HUES64 (cell line): ENCODE measurements at regions not wholly inside any gene's neighbourhood (a gene's known extent, or its start where the extent isn't known, plus 50 kb on each side); places are given as distances from the start of the nearest gene placed in this dataset.

Experiments
- H3K27ac ChIP-seq: 2 replicates; pipeline ENCODE4 v1.7.0; 2013; ENCODE audit warnings: low read depth, low read length, inconsistent platforms
- H3K27me3 ChIP-seq: 2 replicates; pipeline ENCODE4 v1.6.1; 2013; ENCODE audit warnings: mild to moderate bottlenecking, low read length; ENCODE audit not compliant: insufficient read depth
- H3K36me3 ChIP-seq: 2 replicates; pipeline ENCODE4 v1.6.1; 2013; ENCODE audit warnings: mild to moderate bottlenecking, low read length; ENCODE audit not compliant: insufficient read depth
- H3K4me1 ChIP-seq: 2 replicates; pipeline ENCODE4 v1.6.1; 2013; ENCODE audit warnings: mild to moderate bottlenecking, low read length, moderate library complexity; ENCODE audit not compliant: insufficient read depth
- H3K4me3 ChIP-seq: 2 replicates; pipeline ENCODE4 v1.5.1; 2013; ENCODE audit warnings: mild to moderate bottlenecking, low read length, moderate library complexity
- H3K9ac ChIP-seq: 2 replicates; pipeline ENCODE4 v1.6.1; 2013; ENCODE audit warnings: mild to moderate bottlenecking, low read depth, low read length
- H3K9me3 ChIP-seq: 2 replicates; pipeline ENCODE4 v1.6.1; 2013; ENCODE audit warnings: low read depth, low read length; ENCODE audit not compliant: insufficient read depth
- WGBS: fragments of 150-250, 120-280 bp; methylation state at CpG from one replicate; pipeline ENCODE4 v1.1.7; 2013; ENCODE audit warnings: missing lambda C conversion rate; 5-methylcytosine and 5-hydroxymethylcytosine counted together

DNA sequence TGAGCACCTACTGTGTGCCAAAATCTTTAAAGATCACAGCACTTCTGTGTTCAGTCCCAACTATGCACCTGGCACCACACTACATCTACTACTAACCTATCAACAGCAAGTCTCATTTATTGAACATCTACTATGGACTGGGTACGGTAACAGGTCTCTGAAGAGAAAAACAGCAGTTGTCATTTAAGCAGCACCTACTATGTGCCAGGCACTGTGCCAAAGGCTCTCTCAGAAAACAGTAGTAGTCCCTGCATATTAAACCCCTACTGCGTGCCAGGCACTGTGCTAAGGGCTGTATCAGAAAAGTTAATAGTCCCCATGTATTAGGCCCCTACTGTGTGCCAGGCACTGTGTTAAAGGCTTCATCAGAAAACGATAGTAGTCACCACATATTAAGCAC lies 106.2 kb downstream of the PTPRS start:
- WGBS: 99% methylated on average over 3 of the region's 3 CpGs
- peaks cover 38% of the 10 kb centered on the region for H3K36me3 ChIP-seq
- H3K9ac ChIP-seq: no peak overlapping the region
- no peaks in the 10 kb centered on the region for H3K27me3 ChIP-seq
- no peaks in the 10 kb centered on the region for H3K9me3 ChIP-seq
- peaks cover 10% of the 10 kb centered on the region for H3K4me1 ChIP-seq
- no peak overlapping the region for H3K27ac ChIP-seq
- H3K4me3 ChIP-seq: no peak overlapping the region

DNA sequence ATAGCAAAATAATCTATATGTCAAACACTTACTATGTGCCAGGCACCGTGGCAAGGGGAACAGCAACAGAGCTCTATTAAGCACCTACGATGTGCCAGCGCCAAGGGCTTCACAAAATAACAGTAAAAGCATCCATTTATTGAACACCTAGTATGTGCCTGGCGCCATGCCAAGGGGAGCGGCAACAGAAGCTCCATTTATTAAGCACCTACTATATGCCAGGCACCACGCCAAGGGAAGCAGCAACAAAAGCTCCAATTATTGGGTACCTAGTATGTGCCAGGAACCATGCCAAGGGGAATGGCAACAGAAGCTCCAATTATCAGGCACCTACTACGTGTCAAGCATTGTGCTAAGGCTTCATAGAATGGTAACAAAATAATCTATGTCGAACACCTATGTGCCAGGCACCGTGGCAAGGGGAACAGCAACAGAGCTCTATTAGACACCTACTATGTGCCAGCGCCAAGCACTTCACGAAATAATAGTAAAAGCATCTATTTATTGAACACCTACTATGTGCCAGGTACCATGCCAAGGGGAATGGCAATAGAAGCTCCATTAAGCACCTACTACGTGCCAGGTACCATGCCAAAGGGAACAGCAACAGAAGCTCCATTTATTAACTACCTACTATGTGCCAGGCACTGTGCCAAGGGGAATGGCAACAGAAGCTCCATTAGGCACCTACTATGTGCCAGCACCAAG lies 107.7 kb downstream of the PTPRS start:
- WGBS: 95% methylated on average over 12 of the region's 12 CpGs
- peaks cover 31% of the 10 kb centered on the region for H3K36me3 ChIP-seq
- no peaks in the 10 kb centered on the region for H3K9me3 ChIP-seq
- no peak overlapping the region for H3K27ac ChIP-seq
- H3K27me3 ChIP-seq: no peaks in the 10 kb centered on the region
- no peak overlapping the region for H3K9ac ChIP-seq
- H3K4me1 ChIP-seq: peaks cover 5% of the 10 kb centered on the region; the same call in 1 of the 2 replicates
- no peak overlapping the region for H3K4me3 ChIP-seq

DNA sequence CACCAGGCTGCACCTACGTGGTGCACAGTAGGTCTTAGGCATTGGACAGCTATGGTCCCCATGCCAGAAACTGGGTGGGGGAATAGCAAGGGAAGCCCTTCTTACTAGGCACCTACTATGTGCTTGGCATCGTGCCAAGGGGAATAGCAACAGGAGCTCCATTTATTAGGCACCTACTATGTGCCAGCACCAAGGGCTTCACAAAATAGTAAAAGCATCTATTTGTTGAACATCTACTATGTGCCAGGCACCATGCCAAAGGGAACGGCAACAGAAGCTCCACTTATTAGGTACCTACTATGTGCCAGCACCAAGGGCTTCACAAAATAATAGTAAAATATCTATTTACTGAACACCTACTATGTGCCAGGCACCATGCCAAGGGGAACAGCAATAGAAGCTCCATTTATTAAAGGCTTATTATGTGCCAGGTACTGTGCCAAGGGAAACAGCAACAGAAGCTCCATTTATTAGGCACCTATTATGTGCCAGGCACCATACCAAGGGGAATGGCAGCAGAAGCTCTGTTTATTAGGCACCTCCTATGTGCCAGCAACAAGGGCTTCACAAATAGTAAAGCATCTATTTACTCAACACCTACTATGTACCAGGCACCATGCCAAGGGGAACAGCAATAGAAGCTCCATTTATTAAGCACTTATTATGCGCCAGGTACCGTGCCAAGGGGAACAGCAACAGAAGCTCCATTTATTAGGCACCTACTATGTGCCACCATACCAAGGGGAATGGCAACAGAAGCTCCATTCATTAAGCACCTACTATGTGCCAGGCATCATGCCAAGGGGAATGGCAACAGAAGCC lies 108.5 kb downstream of the PTPRS start:
- 97% methylated on average over 5 of the region's 5 CpGs for WGBS
- H3K4me1 ChIP-seq: peaks cover 5% of the 10 kb centered on the region; the same call in 1 of the 2 replicates

DNA sequence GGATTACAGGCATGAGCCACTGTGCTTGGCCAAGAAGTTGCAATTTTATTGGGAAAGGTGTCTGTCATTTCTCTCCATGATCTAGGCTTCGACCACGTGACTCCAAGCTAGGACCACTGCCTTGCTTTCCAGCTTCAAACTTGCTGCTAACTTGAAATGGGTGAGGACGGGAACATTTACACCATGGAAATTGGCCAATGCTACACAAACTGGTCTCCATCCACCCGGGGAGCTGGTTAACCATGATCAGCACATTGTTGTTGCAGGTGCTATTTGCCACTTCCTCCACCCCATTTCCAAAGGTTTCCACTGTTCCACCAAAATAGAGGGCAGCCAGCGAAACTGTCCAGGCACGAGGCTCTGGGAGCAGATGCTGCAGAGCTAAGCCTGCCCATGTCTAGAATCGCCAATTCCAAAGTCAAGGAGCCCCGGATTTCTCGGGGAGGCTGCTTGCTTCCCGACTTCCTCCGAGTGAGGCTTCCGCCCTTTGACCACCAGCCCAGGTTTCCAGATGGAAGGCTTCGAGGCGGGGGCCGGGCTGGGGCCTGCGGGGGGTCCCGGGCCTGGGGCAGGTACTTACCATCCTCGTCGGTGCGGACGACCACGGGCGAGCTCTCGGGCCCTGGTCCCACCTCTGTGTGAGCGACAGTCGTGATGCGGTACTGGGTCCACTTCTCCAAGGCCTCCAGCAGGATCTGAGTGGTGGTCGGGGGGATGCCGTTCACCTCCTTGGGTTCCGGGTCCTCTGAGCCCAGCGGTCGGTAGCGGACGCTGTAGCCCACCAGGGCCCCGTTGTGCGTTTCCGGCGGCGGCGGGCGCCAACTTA lies 109.7 kb downstream of the PTPRS start:
- Histone ChIP-seq H3K4me1 (peaks cover 5% of the 10 kb centered on the region; the same call in 1 of the 2 replicates), H3K9me3 (no peaks in the 10 kb centered on the region), H3K36me3 (peaks cover 20% of the 10 kb centered on the region), H3K4me3 (no peak overlapping the region), H3K9ac (no peak overlapping the region), H3K27ac (no peak overlapping the region), H3K27me3 (no peaks in the 10 kb centered on the region)
- WGBS: 95% methylated on average over 37 of the region's 41 CpGs

More for the DNA sequence above, 108.5 kb downstream of the PTPRS start:
- H3K36me3 ChIP-seq: peaks cover 26% of the 10 kb centered on the region
- no peaks in the 10 kb centered on the region for H3K9me3 ChIP-seq
- H3K27ac ChIP-seq: no peak overlapping the region
- no peak overlapping the region for H3K4me3 ChIP-seq
- H3K27me3 ChIP-seq: no peaks in the 10 kb centered on the region
- H3K9ac ChIP-seq: no peak overlapping the region

DNA sequence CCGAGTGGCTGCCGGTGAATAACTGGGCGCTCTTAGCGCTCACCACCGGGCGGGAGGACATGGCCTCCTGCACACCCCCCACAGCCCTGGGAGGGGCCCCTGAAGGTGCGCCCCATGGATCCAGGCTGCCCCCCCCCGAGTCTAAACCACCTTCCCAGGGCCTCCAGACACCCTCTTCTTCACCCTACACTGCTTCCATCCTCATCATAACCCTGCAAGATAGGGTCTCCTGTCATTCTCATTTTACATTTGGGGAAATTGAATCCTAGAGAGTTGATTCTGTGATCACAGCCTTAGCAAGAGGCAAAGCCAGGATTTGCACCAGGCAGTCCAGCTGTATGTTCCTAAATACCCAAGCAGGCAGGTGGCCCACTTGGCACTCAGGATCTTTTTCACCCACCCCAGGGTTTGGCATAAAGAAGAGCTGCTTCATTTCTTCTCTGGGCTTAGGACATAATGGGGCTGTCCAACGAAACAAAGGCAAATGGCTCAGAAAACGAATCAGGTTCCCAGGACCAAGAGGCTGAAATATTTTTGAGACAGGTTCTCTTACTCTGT lies 110.8 kb downstream of the PTPRS start:
- Histone ChIP-seq H3K9ac (no peak overlapping the region), H3K36me3 (peaks cover 23% of the 10 kb centered on the region), H3K27ac (no peak overlapping the region), H3K4me1 (peaks cover 5% of the 10 kb centered on the region; the same call in 1 of the 2 replicates), H3K9me3 (no peaks in the 10 kb centered on the region), H3K4me3 (no peak overlapping the region), H3K27me3 (no peaks in the 10 kb centered on the region)
- 50% methylated on average over 10 of the region's 10 CpGs for WGBS

DNA sequence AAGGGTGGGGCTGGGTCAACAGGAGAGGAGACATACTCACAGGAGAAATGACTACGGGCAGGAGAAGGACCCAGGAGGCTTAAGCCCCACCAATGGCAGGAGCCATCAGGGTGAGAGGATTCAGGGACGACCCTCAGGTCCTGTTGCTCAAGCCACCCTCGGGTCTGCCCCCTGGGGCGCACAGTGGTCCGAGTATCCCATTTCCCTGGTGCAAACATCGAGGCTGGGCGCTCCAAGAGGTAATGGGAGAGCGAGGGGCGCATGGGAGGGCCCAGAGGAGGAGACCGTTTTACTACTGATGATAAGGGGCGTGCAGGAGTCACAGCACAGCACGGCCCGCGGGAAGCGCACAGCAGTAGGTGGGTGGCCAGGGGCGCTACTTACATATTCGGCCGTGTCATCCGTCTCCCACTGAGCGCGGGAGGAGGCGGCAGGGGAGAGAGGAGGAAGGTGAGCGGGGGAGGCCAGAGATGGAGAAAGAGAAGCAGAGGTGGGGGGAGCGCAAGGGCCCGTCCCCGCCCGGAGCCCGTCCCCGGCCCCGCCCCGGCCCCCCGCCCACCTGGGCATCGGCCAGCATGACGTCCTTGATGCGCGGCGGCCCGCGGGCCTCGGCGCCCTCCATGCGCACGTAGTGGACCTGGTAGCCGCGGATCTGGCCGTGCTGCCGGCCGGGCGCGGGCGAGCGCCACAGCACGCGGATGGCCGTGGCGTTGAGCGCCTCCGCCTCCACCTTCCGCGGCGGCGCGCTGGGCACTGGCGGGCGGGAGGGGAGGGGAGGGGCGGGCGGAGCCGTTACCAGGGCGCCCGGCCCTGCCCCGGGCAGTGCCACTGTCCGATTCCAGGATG lies 111.5 kb downstream of the PTPRS start:
- H3K4me1 ChIP-seq: peaks cover 5% of the 10 kb centered on the region; the same call in 1 of the 2 replicates
- no peaks in the 10 kb centered on the region for H3K27me3 ChIP-seq
- H3K9ac ChIP-seq: no peak overlapping the region
- H3K27ac ChIP-seq: no peak overlapping the region
- 36% methylated on average over 71 of the region's 72 CpGs for WGBS
- no peaks in the 10 kb centered on the region for H3K9me3 ChIP-seq
- H3K4me3 ChIP-seq: no peak overlapping the region
- H3K36me3 ChIP-seq: peaks cover 28% of the 10 kb centered on the region

DNA sequence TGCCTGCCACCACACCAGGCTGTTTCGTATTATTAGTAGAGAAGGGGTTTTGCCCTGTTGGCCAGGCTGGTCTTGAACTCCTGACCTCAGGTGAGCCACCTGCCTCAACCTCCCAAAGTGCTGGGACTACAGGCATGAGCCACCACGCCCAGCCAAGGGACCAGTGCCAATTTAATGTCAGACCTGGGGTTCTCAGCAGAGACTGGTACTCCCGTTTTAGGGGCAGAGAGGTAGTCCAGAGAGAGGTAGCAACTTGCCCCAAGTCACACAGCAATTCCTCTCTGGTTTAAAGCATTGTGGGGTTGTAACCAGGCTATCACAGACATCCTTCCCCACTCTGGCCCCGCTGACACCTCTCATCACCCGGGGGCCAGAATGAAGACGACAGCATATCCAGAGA lies 112.1 kb downstream of the PTPRS start:
- WGBS: 88% methylated on average over 6 of the region's 6 CpGs
- no peaks in the 10 kb centered on the region for H3K9me3 ChIP-seq
- H3K9ac ChIP-seq: no peak overlapping the region
- H3K27me3 ChIP-seq: no peaks in the 10 kb centered on the region
- H3K4me3 ChIP-seq: no peak overlapping the region
- peaks cover 28% of the 10 kb centered on the region for H3K36me3 ChIP-seq
- H3K27ac ChIP-seq: no peak overlapping the region
- H3K4me1 ChIP-seq: peaks cover 5% of the 10 kb centered on the region; the same call in 1 of the 2 replicates

DNA sequence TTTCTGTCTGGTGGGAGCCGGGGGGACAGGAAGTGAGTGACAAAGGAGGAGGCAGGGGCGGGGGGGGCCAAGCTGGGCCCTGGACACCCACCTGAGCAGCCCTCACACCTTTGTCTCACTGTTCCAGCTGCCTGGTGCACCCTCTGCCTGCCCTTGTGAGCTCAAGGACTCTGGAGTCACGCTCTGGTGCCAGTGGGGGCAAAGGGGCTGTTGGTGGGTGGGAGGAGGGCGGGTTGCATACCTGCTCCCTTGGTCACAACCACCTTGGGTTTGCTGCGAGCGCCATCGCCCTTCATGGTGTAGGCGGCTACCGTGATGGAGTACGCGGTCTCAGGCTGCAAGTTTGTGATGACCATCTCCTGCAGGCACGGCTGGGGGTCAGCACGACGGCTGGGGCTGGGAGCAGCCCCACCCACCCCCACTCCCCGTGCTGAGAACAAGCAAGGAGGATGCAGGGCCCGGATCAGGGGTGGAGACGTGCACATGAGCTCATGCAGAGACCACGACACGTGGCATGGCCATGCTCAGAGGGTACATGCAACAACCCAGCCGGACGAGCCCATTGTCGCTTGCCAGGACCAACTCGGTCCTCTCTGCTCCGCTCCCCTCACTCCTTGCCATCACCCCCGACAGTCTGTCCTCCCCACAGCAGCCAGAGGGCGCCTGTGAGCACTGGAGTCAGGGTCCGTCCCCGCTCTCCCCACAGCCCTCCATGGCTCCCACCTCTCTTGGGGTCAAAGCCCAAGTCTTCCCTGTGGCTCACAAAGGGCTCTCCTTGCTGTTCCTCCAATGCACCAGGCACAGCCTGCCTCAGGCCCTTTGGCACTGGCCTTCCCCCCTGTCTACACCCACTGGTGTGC lies 114.9 kb downstream of the PTPRS start:
- Histone ChIP-seq H3K9ac (no peak overlapping the region), H3K27ac (no peak overlapping the region), H3K36me3 (peaks cover 33% of the 10 kb centered on the region), H3K4me3 (no peak overlapping the region), H3K9me3 (no peaks in the 10 kb centered on the region), H3K4me1 (peaks cover 5% of the 10 kb centered on the region; the same call in 1 of the 2 replicates), H3K27me3 (no peaks in the 10 kb centered on the region)
- 81% methylated on average over 28 of the region's 28 CpGs for WGBS

DNA sequence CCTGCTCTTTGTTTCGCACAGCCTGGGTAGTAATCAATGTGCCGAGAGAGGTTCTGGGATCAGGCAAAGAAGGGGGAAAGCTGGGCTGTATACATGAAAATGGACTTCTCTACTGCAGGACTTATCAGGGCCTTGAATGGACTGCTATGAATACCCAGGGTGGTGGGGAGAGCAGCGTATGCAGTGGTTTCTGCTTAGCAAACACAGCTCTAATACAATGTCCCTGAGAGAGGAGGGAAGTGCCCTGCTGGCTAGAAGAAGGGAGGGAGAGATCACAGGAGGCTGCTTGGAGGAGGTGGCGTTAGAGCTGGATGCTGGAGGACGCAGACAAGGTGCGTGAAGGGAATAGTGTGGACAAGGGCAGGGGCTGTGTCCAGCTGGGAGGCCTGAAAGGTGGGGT lies 116.1 kb downstream of the PTPRS start:
- Histone ChIP-seq H3K9me3 (no peaks in the 10 kb centered on the region), H3K36me3 (peaks cover 40% of the 10 kb centered on the region), H3K27ac (no peak overlapping the region), H3K27me3 (no peaks in the 10 kb centered on the region), H3K4me3 (no peak overlapping the region), H3K9ac (no peak overlapping the region), H3K4me1 (no peaks in the 10 kb centered on the region)
- WGBS: 93% methylated on average over 6 of the region's 6 CpGs
